IMR-90 (cell line): ENCODE measurements at regions not wholly inside any gene's neighbourhood (a gene's known extent, or its start where the extent isn't known, plus 50 kb on each side); places are given as distances from the start of the nearest gene placed in this dataset.
A peak's percentile ranks its signal among the peaks of the same experiment; 100 is the strongest.

Experiments used
- ATAC-seq: fragments of 200-7000 bp; cut with Tn5 transposase; 2 replicates; pipeline ENCODE4 v1.9.1; 2020; ENCODE audit warnings: low read depth, mild to moderate bottlenecking, moderate library complexity
- BruUV-seq: library from RNA; stranded (reverse); fragments of 400-500 nt; replicated peaks from 2 replicates; lab custom pipeline; 2021; lab: Mats Ljungman, UMichigan
- CTCF ChIA-PET: fragments of 300-600 bp; formaldehyde crosslinking; extraction: SDS; loops from one replicate; lab custom pipeline; 2021; ENCODE audit warnings: antibody characterized with exemption; lab: Yijun Ruan, JAX
- POLR2A ChIA-PET: fragments of 300-600 bp; sonication (Branson Sonifier 250); formaldehyde crosslinking; loops from one replicate; lab custom pipeline; 2022; ENCODE audit warnings: antibody characterized with exemption; ENCODE audit not compliant: unreplicated experiment; lab: Charles Lee
- DNase-seq: peaks from one replicate; pipeline ENCODE4 v3.0.0; 2013
- H2AFZ ChIP-seq: replicated peaks from 2 replicates; pipeline ENCODE3; 2013; ENCODE audit warnings: low read length, mild to moderate bottlenecking; ENCODE audit not compliant: poor library complexity
- H2AK5ac ChIP-seq: 2 replicates; pipeline ENCODE4 v1.6.1; 2013; ENCODE audit warnings: low read depth, low read length, inconsistent platforms
- H2AK9ac ChIP-seq: replicated peaks from 2 replicates; pipeline ENCODE3; 2013; ENCODE audit warnings: mild to moderate bottlenecking, low read depth, low read length, moderate library complexity; ENCODE audit not compliant: poor library complexity
- H2BK120ac ChIP-seq: 2 replicates; pipeline ENCODE4 v1.6.1; 2013; ENCODE audit warnings: low read depth, low read length, inconsistent platforms
- H2BK15ac ChIP-seq: 3 replicates; pipeline ENCODE4 v1.6.1; 2013; ENCODE audit warnings: low read depth, low read length, inconsistent platforms
- H2BK20ac ChIP-seq: 2 replicates; pipeline ENCODE4 v1.6.1; 2013; ENCODE audit warnings: low read depth, mild to moderate bottlenecking, inconsistent platforms, low read length, moderate library complexity
- H2BK5ac ChIP-seq: 2 replicates; pipeline ENCODE4 v1.6.1; 2013; ENCODE audit warnings: mild to moderate bottlenecking, low read depth, low read length, inconsistent platforms; ENCODE audit not compliant: poor library complexity, severe bottlenecking
- H3K14ac ChIP-seq: replicated peaks from 2 replicates; pipeline ENCODE4 v1.6.1; 2013; ENCODE audit warnings: low read depth, low read length, inconsistent platforms
- H3K18ac ChIP-seq: 2 replicates; pipeline ENCODE4 v1.6.1; 2013; ENCODE audit warnings: low read depth, low read length, control low read depth
- H3K23ac ChIP-seq: 2 replicates; pipeline ENCODE4 v1.6.1; 2013; ENCODE audit warnings: low read depth, low read length, inconsistent platforms
- H3K27ac ChIP-seq: 2 replicates; pipeline ENCODE4 v1.5.1; 2013; ENCODE audit warnings: mild to moderate bottlenecking, control low read depth, low read length; ENCODE audit not compliant: insufficient read depth
- H3K27me3 ChIP-seq: 2 replicates; pipeline ENCODE4 v1.6.1; 2013; ENCODE audit warnings: low read length; ENCODE audit not compliant: control insufficient read depth, insufficient read depth
- H3K36me3 ChIP-seq: 2 replicates; pipeline ENCODE4 v1.6.1; 2013; ENCODE audit warnings: low read length, mixed read lengths; ENCODE audit not compliant: control insufficient read depth, insufficient read depth
- H3K4ac ChIP-seq: 2 replicates; pipeline ENCODE4 v1.6.1; 2013; ENCODE audit warnings: low read depth, low read length, inconsistent platforms
- H3K4me1 ChIP-seq: 2 replicates; pipeline ENCODE4 v1.6.1; 2013; ENCODE audit warnings: low read length, mixed read lengths; ENCODE audit not compliant: control insufficient read depth, insufficient read depth
- H3K4me2 ChIP-seq: 2 replicates; pipeline ENCODE4 v1.6.1; 2013; ENCODE audit warnings: low read depth, mild to moderate bottlenecking, control low read depth, low read length, moderate library complexity
- H3K4me3 ChIP-seq: 2 replicates; pipeline ENCODE4 v1.5.1; 2013; ENCODE audit warnings: low read depth, mild to moderate bottlenecking, control low read depth, low read length, moderate library complexity; ENCODE audit not compliant: insufficient read depth
- H3K56ac ChIP-seq: 2 replicates; pipeline ENCODE4 v1.6.1; 2013; ENCODE audit warnings: low read length, inconsistent platforms; ENCODE audit not compliant: insufficient read depth; ENCODE audit errors: extremely low read depth
- H3K79me1 ChIP-seq, 2 experiments: 2 replicates each; pipeline ENCODE4 v1.6.1; 2013; ENCODE audit warnings: low read length in 2 of 2, inconsistent platforms in 1 of 2, low read depth in 1 of 2
- H3K9ac ChIP-seq: 2 replicates; pipeline ENCODE4 v1.6.1; 2013; ENCODE audit warnings: low read depth, low read length, control low read depth
- H3K9me1 ChIP-seq: 2 replicates; pipeline ENCODE4 v1.6.1; 2013; ENCODE audit warnings: low read length, inconsistent platforms; ENCODE audit not compliant: insufficient read depth
- H3K9me3 ChIP-seq: 2 replicates; pipeline ENCODE4 v1.6.1; 2013; ENCODE audit warnings: low read length; ENCODE audit not compliant: control insufficient read depth, insufficient read depth
- H4K20me1 ChIP-seq: 2 replicates; pipeline ENCODE4 v1.6.1; 2013; ENCODE audit warnings: low read length, inconsistent platforms; ENCODE audit not compliant: insufficient read depth
- H4K5ac ChIP-seq: 2 replicates; pipeline ENCODE4 v1.6.1; 2013; ENCODE audit warnings: mild to moderate bottlenecking, low read depth, low read length, control low read depth
- H4K8ac ChIP-seq, 2 experiments: 2 replicates each; pipeline ENCODE4 v1.6.1; 2013; ENCODE audit warnings: low read depth in 2 of 2, low read length in 2 of 2, control low read depth in 1 of 2, inconsistent platforms in 1 of 2
- H4K91ac ChIP-seq: 2 replicates; pipeline ENCODE4 v1.6.1; 2013; ENCODE audit warnings: low read depth, low read length, inconsistent platforms; ENCODE audit not compliant: insufficient read depth
- CTCF ChIP-seq: conservative IDR thresholded peaks from 2 replicates; pipeline ENCODE4 v1.5.1; 2012; ENCODE audit warnings: mild to moderate bottlenecking, low read depth, low read length, improper control_type of control experiment
- RFX5 ChIP-seq: IDR thresholded peaks from 2 replicates; pipeline ENCODE4 v1.8.0; 2012; ENCODE audit warnings: low read depth, mild to moderate bottlenecking, low read length, moderate library complexity
- WGBS, 2 experiments: methylation state at CpG; one replicate each; pipeline versions ENCODE4 v1.1.5 to v1.1.7; 2013; ENCODE audit warnings: missing lambda C conversion rate in 2 of 2; ENCODE audit not compliant: insufficient read length in 1 of 2; ENCODE audit errors: extremely low coverage in 2 of 2; 5-methylcytosine and 5-hydroxymethylcytosine counted together
- dilution Hi-C: fragments of 300-500 bp; cut with HindIII; formaldehyde crosslinking; loops from one replicate; pipeline ENCODE4 v1.14.3; 2018; ENCODE audit warnings: low sequenced_read_pairs; ENCODE audit not compliant: unreplicated experiment
- in situ Hi-C: fragments of 300-500 bp; cut with MboI; formaldehyde crosslinking; loops from 3 replicates; pipeline ENCODE4 v1.14.3; 2019; ENCODE audit warnings: low sequenced_read_pairs, inconsistent platforms, mixed read lengths
- intact Hi-C: fragments of 100-400 bp; cut with micrococcal nuclease; formaldehyde crosslinking; loops from 2 replicates; pipeline ENCODE4 v1.10.0; 2022

GRCh38 chr2:234745347-234745746 lies 206.5 kb upstream of the SH3BP4 start:
- Histone ChIP-seq H4K20me1 (no peaks in the 10 kb centered on the region), H3K36me3 (no peaks in the 10 kb centered on the region), H2BK5ac (no peak overlapping the region), H3K79me1 (no peaks in the 10 kb centered on the region), H2AK9ac (no peak overlapping the region), H2BK15ac (peak overlapping the region; percentile 65; the same call in 2 of the 3 replicates), H3K18ac (no peak overlapping the region), H3K56ac (no peak overlapping the region), H2BK120ac (no peak overlapping the region), H3K9me3 (peaks cover 3% of the 10 kb centered on the region; the same call in 1 of the 2 replicates), H3K4ac (no peak overlapping the region), H3K4me3 (no peak overlapping the region), H2AFZ (no peak overlapping the region), H3K4me2 (no peak overlapping the region), H4K8ac (no peak overlapping the region), H3K9me1 (no peaks in the 10 kb centered on the region), H3K9ac (no peak overlapping the region), H4K91ac (no peak overlapping the region), H3K27ac (no peak overlapping the region), H3K14ac (0 out of 2 replicates have a peak overlapping the region, but pooled peaks have one; percentile 14), H4K5ac (no peak overlapping the region), H2BK20ac (no peak overlapping the region), H2AK5ac (peak overlapping the region; percentile 34; the same call in 1 of the 2 replicates), H3K4me1 (peaks cover 7% of the 10 kb centered on the region; the same call in 1 of the 2 replicates), H3K23ac (no peak overlapping the region), H3K27me3 (no peaks in the 10 kb centered on the region)
- no TSS peak for BruUV-seq
- POLR2A ChIA-PET: no interaction called here
- TF ChIP-seq CTCF (0 out of 2 replicates have a peak, but pooled peaks have one; percentile 3), RFX5 (no peak)
- in situ Hi-C loops: no loop called here
- WGBS, 2 experiments: no CpG with 5 or more reads among the region's 1 CpG
- intact Hi-C loops: no loop called here
- no peak for ATAC-seq
- CTCF ChIA-PET: interaction anchor here (0.6 to 0.7 kb wide), 2 partner anchors 19 to 1440 kb away, joined by 3 to 5 read pairs; no protein-coding TSS in a partner anchor
- no peak for DNase-seq
- dilution Hi-C loops: no loop called here
